Effector memory CD4-positive, alpha-beta T cell (primary cell): ENCODE measurements at regions not wholly inside any gene's neighbourhood (a gene's known extent, or its start where the extent isn't known, plus 50 kb on each side); places are given as distances from the start of the nearest gene placed in this dataset.

ENCODE experiments used
- DNase-seq, 3 donors: peaks; one replicate each; pipeline ENCODE4 v3.0.0-alpha.2; 2020
- H3K27ac ChIP-seq: 2 replicates; pipeline ENCODE4 v1.7.0; 2013; ENCODE audit warnings: mild to moderate bottlenecking, low read length, moderate library complexity; ENCODE audit not compliant: insufficient read depth, poor library complexity, severe bottlenecking
- H3K27me3 ChIP-seq: replicated peaks from 2 replicates; pipeline ENCODE4 v1.7.0; 2013; ENCODE audit warnings: mild to moderate bottlenecking, low read length; ENCODE audit not compliant: insufficient read depth, control insufficient read depth, poor library complexity, severe bottlenecking
- H3K36me3 ChIP-seq: 2 replicates; pipeline ENCODE4 v1.7.0; 2013; ENCODE audit warnings: mild to moderate bottlenecking, low read length, moderate library complexity; ENCODE audit not compliant: control insufficient read depth, insufficient read depth
- H3K4me1 ChIP-seq: 2 replicates; pipeline ENCODE4 v1.7.0; 2013; ENCODE audit warnings: low read length, mild to moderate bottlenecking; ENCODE audit not compliant: control insufficient read depth, insufficient read depth, poor library complexity, severe bottlenecking
- H3K4me3 ChIP-seq: 2 replicates; pipeline ENCODE4 v1.7.0; 2013; ENCODE audit warnings: low read length, low read depth, mild to moderate bottlenecking; ENCODE audit not compliant: insufficient read depth, poor library complexity, severe bottlenecking
- H3K9me3 ChIP-seq: 2 replicates; pipeline ENCODE4 v1.7.0; 2013; ENCODE audit warnings: mild to moderate bottlenecking, low read length, moderate library complexity; ENCODE audit not compliant: control insufficient read depth

DNA sequence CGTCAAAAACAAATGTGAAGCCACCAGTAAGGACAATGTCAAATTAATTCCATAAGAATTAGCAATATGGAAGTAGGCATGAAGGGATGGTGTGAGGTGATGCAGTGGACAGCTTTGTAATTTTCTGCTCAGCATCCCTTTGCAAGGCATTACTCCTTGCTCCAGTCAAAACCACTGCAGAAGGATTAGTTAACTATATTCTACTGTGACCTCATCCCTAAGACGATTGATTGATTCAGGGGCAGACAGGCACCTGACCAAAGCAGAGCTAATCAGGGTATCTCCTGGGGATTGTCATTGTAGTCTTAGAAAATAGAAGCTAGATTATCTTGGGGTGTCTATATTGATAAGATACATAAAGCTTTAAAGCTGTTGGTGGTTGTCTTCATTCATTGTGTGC, 98.7 kb downstream of the NMUR2 start:
- no peaks in the 10 kb centered on the region for H3K36me3 ChIP-seq
- H3K27me3 ChIP-seq: no peaks in the 10 kb centered on the region
- no peaks in the 10 kb centered on the region for H3K4me1 ChIP-seq
- no peak overlapping the region for H3K4me3 ChIP-seq
- no peak for DNase-seq
- no peaks in the 10 kb centered on the region for H3K9me3 ChIP-seq
- H3K27ac ChIP-seq: no peak overlapping the region

DNA sequence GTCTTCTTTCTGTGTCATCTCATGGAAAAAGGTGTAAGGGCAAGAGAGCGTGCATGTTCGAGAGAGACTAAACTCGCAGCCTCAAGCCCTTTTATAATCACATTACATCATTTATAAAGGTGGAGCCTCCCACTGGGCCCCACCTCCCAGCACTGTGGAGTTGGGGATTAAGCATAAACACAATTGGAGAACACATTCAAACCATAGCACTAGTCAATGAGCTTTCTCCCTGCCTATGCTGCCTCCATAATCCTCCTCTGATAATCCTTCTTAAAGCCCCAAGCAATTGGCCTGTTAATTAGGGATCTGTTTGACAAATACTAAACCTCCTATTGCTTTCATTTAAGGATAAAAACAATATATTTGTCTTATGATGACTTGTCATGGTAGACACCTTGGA, 99.6 kb downstream of the NMUR2 start:
- no peak for DNase-seq
- no peaks in the 10 kb centered on the region for H3K4me1 ChIP-seq
- no peaks in the 10 kb centered on the region for H3K36me3 ChIP-seq
- H3K9me3 ChIP-seq: no peaks in the 10 kb centered on the region
- H3K27me3 ChIP-seq: no peaks in the 10 kb centered on the region
- H3K27ac ChIP-seq: no peak overlapping the region
- no peak overlapping the region for H3K4me3 ChIP-seq

DNA sequence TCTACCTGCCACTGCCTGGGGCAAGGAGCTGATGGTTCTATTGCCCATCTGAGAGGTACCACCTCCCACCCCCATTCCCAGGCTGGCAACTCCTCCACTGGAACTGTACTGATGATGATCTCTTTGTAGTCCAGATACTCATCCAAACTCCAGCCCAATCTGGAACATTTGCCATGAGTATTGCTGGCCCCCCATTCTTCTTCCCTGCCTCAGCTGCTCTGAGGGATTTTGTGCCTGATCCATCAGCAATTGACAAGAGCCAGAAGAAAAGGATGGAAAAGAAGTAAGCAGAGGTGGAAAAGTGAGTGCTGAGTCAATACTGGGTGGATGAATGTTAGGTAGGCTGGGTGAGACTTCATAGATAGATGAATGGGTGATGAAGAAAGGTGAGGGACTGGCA, 101.2 kb downstream of the NMUR2 start:
- DNase-seq: no peak
- Histone ChIP-seq H3K36me3 (no peaks in the 10 kb centered on the region), H3K27ac (no peak overlapping the region), H3K27me3 (no peaks in the 10 kb centered on the region), H3K9me3 (no peaks in the 10 kb centered on the region), H3K4me1 (no peaks in the 10 kb centered on the region), H3K4me3 (no peak overlapping the region)

DNA sequence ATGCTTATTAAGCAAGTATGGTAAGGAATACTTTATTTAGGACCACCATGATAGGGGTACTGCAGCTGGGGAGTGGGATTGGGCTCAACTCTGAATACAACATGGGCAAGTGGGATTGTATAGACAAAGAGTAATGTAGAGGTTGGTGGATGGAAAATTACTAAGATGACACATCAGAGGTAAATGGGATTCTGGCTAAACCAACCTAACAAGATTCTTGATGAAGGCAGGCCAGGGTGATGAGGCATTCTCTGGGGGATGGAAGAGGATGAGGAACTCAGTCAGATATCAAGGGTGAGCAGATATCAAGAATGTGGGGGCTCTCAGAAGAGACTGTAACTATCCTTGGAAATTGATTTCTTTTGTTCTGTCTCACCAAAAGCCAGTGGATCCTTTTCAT, 107.2 kb downstream of the NMUR2 start:
- no peaks in the 10 kb centered on the region for H3K36me3 ChIP-seq
- H3K4me3 ChIP-seq: no peak overlapping the region
- no peaks in the 10 kb centered on the region for H3K9me3 ChIP-seq

DNA sequence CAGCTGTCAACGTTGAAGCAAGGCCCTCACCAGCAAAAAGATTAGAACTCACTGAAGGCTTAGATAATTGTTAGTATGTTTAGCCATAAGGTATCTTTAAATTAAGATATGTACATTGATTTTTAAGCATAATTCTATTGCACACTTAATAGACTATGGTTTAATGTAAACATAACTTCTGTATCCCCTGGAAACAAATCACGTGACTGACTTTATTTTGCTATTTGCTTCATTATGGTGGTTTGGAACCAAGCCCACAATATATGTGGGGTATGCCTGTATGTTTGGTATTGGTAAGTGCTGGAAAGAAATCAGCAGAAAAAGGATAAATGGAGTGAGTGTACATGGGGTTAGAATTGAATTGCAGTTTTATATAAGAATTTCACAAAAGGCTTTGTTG, 111.9 kb downstream of the NMUR2 start:
- no peak for DNase-seq
- H3K9me3 ChIP-seq: no peaks in the 10 kb centered on the region
- no peaks in the 10 kb centered on the region for H3K27me3 ChIP-seq
- no peaks in the 10 kb centered on the region for H3K4me1 ChIP-seq
- H3K4me3 ChIP-seq: no peak overlapping the region
- no peak overlapping the region for H3K27ac ChIP-seq
- no peaks in the 10 kb centered on the region for H3K36me3 ChIP-seq

More for the DNA sequence above, 107.2 kb downstream of the NMUR2 start:
- no peaks in the 10 kb centered on the region for H3K4me1 ChIP-seq
- H3K27me3 ChIP-seq: no peaks in the 10 kb centered on the region
- DNase-seq: no peak
- no peak overlapping the region for H3K27ac ChIP-seq

DNA sequence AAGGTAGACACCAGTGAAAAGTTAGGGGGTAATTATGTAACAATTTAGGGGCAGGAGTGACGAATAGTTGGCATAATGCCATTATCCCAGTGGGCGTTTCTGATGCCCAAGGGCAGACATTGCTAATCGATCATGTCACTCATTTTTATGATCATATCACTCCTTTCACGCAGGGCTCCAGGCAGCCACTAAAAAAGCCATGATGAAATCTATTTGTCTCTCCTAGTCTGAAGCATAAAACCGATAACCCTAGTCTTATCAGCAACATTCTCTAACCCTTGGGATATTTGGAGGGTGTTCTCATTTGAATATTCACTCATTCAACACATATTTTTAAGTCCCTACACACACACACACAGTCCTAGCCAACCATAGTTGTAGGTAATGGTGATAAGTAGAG, 114.9 kb downstream of the NMUR2 start:
- no peak for DNase-seq
- no peaks in the 10 kb centered on the region for H3K4me1 ChIP-seq
- H3K36me3 ChIP-seq: no peaks in the 10 kb centered on the region
- no peaks in the 10 kb centered on the region for H3K27me3 ChIP-seq
- H3K27ac ChIP-seq: no peak overlapping the region
- no peak overlapping the region for H3K4me3 ChIP-seq
- H3K9me3 ChIP-seq: no peaks in the 10 kb centered on the region

DNA sequence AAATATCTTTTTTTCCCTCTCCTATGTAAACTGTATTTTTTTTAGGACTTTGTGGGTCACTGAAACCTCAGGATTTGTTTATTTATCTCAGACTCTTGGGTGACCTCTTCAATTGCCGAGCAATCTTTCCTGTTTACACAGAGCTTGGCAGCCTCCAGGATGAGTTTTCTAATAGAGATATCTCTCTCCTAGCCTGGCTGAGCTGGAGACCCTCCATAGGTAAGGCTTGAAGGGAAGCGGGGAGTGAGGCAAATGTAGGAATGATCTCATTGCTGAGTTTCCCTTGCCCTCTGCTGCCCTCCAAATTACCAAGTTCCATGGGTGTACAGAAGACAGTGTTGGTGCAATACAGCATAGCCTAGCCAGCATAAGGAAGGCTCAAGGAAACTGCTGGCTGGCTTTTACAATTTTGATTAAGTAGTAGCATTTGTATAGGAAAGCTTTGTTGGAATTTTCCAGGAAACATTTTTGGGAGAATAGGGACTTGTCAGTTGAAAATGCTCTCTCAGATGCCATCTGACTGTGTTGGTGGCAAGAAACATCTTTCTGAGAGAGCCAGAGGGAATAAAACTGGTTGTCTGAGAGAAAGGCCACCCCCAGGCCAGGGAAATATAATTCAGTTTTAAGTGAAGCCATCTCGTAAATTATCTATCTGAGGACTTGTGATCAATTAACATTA, 116.0 kb downstream of the NMUR2 start:
- Histone ChIP-seq H3K4me1 (no peaks in the 10 kb centered on the region), H3K27me3 (no peaks in the 10 kb centered on the region), H3K36me3 (no peaks in the 10 kb centered on the region), H3K27ac (no peak overlapping the region), H3K4me3 (no peak overlapping the region), H3K9me3 (no peaks in the 10 kb centered on the region)
- DNase-seq: no peak

DNA sequence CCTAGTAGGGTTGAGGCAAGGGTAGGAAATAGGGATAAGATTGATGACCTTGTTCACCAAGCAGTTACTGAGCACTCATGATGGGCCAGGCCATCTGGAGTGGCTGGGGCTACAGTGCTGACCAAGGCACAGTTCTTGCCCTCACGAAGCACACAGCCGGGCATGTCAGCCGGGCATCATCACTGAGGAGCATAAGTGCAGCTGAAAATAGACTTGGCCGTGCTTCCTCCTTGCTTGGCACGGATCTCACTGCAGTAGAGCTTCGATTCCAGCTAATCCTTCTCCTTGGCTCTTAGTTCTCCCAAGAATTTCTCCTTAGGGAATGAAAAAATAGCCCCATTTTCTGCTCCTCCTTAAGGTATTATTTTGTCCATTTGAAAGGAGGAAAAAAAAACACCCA, 116.6 kb downstream of the NMUR2 start:
- Histone ChIP-seq H3K9me3 (no peaks in the 10 kb centered on the region), H3K4me1 (no peaks in the 10 kb centered on the region), H3K27me3 (no peaks in the 10 kb centered on the region), H3K27ac (no peak overlapping the region), H3K4me3 (no peak overlapping the region), H3K36me3 (no peaks in the 10 kb centered on the region)
- no peak for DNase-seq

DNA sequence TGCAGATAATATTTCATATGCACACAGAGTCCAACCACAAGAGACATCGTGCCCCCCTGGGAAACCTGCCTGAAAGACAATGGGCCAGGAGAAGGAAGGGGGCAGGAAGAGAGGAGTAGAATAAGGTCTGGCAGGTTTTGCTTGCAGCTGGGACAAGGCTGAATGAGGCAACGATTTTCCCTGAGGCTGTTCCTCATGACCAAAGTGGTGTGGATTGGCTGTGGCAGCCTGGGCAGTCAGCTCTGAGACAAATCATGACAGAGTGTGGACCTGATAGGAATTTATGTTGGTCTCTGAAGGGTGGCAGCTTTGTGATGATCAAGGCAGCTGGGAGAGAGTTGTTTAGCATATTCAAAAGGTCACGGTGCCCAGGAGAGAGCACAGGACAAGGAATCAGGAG, 119.3 kb downstream of the NMUR2 start:
- Histone ChIP-seq H3K36me3 (no peaks in the 10 kb centered on the region), H3K9me3 (no peaks in the 10 kb centered on the region), H3K27ac (no peak overlapping the region), H3K4me1 (no peaks in the 10 kb centered on the region), H3K4me3 (no peak overlapping the region), H3K27me3 (no peaks in the 10 kb centered on the region)
- no peak for DNase-seq

DNA sequence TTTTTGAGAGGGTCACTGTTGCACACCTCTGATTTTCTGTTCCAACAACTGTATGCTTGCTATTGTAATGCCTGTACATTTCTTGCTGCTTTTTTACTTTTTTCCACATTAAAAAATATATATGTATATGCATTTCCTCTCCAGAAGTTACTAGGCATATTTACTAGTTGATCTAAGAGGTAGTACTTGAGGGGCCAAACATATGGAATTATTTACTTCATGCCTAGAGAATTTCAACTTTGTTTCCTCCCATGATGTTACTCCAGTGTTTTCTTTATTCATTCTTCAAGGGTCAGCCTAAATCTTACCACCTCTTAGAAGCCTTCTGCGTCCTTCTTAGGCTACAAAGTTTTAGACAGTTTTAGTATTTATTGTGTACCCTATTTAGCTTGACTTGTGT, 122.7 kb downstream of the NMUR2 start:
- no peaks in the 10 kb centered on the region for H3K4me1 ChIP-seq
- H3K36me3 ChIP-seq: no peaks in the 10 kb centered on the region
- DNase-seq: no peak
- no peak overlapping the region for H3K27ac ChIP-seq
- no peak overlapping the region for H3K4me3 ChIP-seq
- H3K27me3 ChIP-seq: no peaks in the 10 kb centered on the region
- H3K9me3 ChIP-seq: no peaks in the 10 kb centered on the region
